ENCODE measurements at regions not wholly inside any gene's neighbourhood (a gene's known extent, or its start where the extent isn't known, plus 50 kb on each side); places are given as distances from the start of the nearest gene placed in this dataset.

DNA sequence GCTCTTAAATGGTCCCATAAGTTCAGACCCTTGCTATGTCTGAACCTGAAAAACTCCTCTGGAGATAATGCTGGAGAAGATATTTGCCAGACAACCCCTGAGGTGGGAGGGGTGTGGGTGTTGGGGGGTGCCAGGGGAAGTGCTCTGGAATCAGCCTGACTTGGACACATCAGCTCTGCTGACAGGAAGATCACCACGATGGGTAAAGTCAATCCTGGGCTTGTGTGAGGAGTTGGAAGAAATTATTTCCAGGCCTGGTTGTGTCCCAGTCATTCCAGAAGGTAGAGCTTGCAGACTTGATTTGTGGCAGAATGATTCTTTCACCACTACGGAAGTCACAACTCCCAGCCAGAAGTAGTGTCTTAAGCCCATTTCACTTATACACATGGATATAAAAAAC is 60.3 kb upstream of the UNC5B start:
- TF ChIP-seq, protein P1, sequence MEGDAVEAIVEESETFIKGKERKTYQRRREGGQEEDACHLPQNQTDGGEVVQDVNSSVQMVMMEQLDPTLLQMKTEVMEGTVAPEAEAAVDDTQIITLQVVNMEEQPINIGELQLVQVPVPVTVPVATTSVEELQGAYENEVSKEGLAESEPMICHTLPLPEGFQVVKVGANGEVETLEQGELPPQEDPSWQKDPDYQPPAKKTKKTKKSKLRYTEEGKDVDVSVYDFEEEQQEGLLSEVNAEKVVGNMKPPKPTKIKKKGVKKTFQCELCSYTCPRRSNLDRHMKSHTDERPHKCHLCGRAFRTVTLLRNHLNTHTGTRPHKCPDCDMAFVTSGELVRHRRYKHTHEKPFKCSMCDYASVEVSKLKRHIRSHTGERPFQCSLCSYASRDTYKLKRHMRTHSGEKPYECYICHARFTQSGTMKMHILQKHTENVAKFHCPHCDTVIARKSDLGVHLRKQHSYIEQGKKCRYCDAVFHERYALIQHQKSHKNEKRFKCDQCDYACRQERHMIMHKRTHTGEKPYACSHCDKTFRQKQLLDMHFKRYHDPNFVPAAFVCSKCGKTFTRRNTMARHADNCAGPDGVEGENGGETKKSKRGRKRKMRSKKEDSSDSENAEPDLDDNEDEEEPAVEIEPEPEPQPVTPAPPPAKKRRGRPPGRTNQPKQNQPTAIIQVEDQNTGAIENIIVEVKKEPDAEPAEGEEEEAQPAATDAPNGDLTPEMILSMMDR (IDR thresholded peaks at IDR 0.05): no peak
- no peak for TF ChIP-seq POLR2A (IDR thresholded peaks at IDR 0.05)
- no peaks in the 10 kb centered on the region for H3K9me3 ChIP-seq
- DNase-seq: no peak
- WGBS, 2 donors: 76 to 83% methylated on average over 2 of the region's 2 CpGs
- H3K4me1 ChIP-seq: no peaks in the 10 kb centered on the region
- no peaks in the 10 kb centered on the region for H3K27me3 ChIP-seq
- no peaks in the 10 kb centered on the region for H3K36me3 ChIP-seq (replicated peaks in 1 of 2; ENCODE audit: insufficient read depth in 1 of 2, low read depth in 2 of 2)
- no peak overlapping the region for H3K4me3 ChIP-seq
- ATAC-seq: no peak
- intact Hi-C loops (cut with DNase I): no loop called here
- no peak overlapping the region for H3K27ac ChIP-seq

DNA sequence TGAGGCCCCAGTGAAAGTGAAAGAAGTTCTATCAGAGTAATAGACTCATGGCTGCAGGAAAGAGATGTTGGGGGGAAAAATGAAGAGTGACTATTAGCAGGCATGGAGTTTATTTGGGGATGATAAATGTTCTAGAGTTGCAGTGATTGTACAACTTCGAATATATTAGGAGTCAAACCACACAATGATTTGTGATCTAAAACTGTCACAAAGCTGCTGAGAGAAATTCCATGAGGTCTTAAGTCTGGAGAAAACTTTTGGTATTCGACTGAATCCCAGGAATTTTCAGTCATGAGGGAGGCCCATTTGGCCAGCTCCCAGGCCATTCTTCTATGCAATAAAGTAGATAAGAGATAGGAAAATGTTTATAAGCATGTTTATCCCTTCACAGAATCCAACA is 55.9 kb upstream of the UNC5B start:
- intact Hi-C loops (cut with DNase I): no loop called here
- Histone ChIP-seq H3K4me3 (no peak overlapping the region), H3K27me3 (no peaks in the 10 kb centered on the region), H3K36me3 (replicated peaks in 1 of 2; ENCODE audit: insufficient read depth in 1 of 2, low read depth in 2 of 2) (no peaks in the 10 kb centered on the region), H3K4me1 (no peaks in the 10 kb centered on the region), H3K9me3 (no peaks in the 10 kb centered on the region), H3K27ac (no peak overlapping the region)
- ATAC-seq (no peak), DNase-seq (no peak)
- TF ChIP-seq POLR2A (IDR thresholded peaks at IDR 0.05): no peak
- TF ChIP-seq, protein P1 (IDR thresholded peaks at IDR 0.05): no peak
- WGBS, 2 donors: 25 to 37% methylated on average over 2 of the region's 2 CpGs

DNA sequence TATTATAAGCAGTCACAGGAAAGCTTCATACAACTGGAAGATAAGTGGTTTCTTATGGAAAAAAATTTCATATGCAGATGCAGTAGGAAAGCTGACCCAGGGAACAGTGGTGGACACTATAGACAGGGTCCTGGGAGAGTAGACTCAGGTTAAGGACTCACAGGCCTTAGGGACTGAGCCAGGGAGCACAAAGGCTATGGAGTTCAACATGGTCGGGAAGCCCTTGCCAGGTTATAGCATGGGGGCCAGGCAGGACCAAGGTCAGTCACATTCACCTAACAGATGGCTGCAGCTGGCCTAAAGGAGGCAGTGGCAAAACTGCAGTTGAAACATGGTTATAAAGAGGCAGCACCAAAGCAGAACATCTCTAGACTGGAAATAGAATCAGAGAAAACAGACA is 54.9 kb upstream of the UNC5B start:
- ATAC-seq (no peak), DNase-seq (no peak)
- Histone ChIP-seq H3K4me3 (no peak overlapping the region), H3K4me1 (no peaks in the 10 kb centered on the region), H3K9me3 (no peaks in the 10 kb centered on the region), H3K27ac (no peak overlapping the region), H3K36me3 (replicated peaks in 1 of 2; ENCODE audit: insufficient read depth in 1 of 2, low read depth in 2 of 2) (no peaks in the 10 kb centered on the region), H3K27me3 (no peaks in the 10 kb centered on the region)
- TF ChIP-seq, protein P1 (IDR thresholded peaks at IDR 0.05): no peak
- no peak for TF ChIP-seq POLR2A (IDR thresholded peaks at IDR 0.05)
- WGBS, 2 donors: 89 to 100% methylated on average over 1 of the region's 1 CpG
- intact Hi-C loops (cut with DNase I): no loop called here

DNA sequence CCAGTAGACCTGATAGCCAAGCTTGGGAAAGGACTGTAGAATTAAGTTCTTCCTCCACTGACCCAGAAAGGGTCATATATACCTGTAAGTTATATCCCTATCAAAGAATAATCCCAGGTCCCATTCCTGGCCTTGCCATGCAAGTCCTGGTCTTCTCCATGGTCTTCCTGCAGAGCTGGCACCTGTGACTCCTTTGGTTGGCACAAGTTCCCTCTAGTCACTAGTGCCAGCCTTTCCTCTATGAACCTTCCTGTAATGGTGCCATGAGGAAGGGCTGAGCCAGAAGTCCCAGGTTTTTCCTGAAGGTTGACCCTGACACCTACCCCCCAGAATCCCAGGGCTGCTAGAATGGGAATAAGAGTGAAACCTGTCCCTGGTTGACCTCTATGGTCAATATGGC is 54.1 kb upstream of the UNC5B start:
- Histone ChIP-seq H3K9me3 (no peaks in the 10 kb centered on the region), H3K27ac (no peak overlapping the region), H3K27me3 (no peaks in the 10 kb centered on the region), H3K4me3 (no peak overlapping the region), H3K4me1 (no peaks in the 10 kb centered on the region), H3K36me3 (replicated peaks in 1 of 2; ENCODE audit: insufficient read depth in 1 of 2, low read depth in 2 of 2) (no peaks in the 10 kb centered on the region)
- TF ChIP-seq, protein P1 (IDR thresholded peaks at IDR 0.05): no peak
- no peak for TF ChIP-seq POLR2A (IDR thresholded peaks at IDR 0.05)
- ATAC-seq: no peak
- DNase-seq: no peak
- intact Hi-C loops (cut with DNase I): no loop called here

DNA sequence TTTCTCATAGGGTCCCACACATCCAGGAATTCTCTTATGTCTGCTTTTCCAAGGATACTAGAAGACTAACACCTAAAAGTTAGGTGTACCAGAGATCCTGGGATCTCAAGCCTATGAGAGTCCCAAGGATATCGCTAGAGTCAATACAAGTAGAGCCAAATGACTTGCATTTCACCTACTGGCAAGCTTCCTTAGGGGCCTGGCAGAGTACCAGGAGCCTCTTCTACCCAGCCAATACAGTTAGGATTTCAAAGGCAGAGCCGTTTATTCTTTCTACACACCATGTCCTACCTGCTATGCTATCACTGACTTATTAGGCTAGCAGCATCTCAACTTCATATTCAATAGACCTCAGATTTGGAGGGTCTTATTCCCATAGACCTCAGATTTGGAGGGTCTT is 53.5 kb upstream of the UNC5B start:
- H3K27me3 ChIP-seq: no peaks in the 10 kb centered on the region
- intact Hi-C loops (cut with DNase I): no loop called here
- no peak for DNase-seq
- H3K36me3 ChIP-seq (replicated peaks in 1 of 2; ENCODE audit: insufficient read depth in 1 of 2, low read depth in 2 of 2): no peaks in the 10 kb centered on the region
- 78 to 79% methylated on average over 2 of the region's 2 CpGs for WGBS, 2 donors
- no peak for ATAC-seq
- TF ChIP-seq POLR2A (IDR thresholded peaks at IDR 0.05): no peak
- TF ChIP-seq, protein P1 (IDR thresholded peaks at IDR 0.05): no peak
- no peak overlapping the region for H3K27ac ChIP-seq
- no peaks in the 10 kb centered on the region for H3K9me3 ChIP-seq
- H3K4me3 ChIP-seq: no peak overlapping the region
- no peaks in the 10 kb centered on the region for H3K4me1 ChIP-seq
